Stimulated activated CD4-positive, alpha-beta T cell treated with anti-CD3 and anti-CD28 coated beads, Interleukin-15, amount 100 ng/mL, for 24 hours (primary cell): ENCODE measurements at regions not wholly inside any gene's neighbourhood (a gene's known extent, or its start where the extent isn't known, plus 50 kb on each side); places are given as distances from the start of the nearest gene placed in this dataset.
A peak's percentile ranks its signal among the peaks of the same experiment; 100 is the strongest.

ENCODE experiments used
- DNase-seq: peaks from one replicate; pipeline ENCODE4 v3.0.0-alpha.2; 2020

DNA sequence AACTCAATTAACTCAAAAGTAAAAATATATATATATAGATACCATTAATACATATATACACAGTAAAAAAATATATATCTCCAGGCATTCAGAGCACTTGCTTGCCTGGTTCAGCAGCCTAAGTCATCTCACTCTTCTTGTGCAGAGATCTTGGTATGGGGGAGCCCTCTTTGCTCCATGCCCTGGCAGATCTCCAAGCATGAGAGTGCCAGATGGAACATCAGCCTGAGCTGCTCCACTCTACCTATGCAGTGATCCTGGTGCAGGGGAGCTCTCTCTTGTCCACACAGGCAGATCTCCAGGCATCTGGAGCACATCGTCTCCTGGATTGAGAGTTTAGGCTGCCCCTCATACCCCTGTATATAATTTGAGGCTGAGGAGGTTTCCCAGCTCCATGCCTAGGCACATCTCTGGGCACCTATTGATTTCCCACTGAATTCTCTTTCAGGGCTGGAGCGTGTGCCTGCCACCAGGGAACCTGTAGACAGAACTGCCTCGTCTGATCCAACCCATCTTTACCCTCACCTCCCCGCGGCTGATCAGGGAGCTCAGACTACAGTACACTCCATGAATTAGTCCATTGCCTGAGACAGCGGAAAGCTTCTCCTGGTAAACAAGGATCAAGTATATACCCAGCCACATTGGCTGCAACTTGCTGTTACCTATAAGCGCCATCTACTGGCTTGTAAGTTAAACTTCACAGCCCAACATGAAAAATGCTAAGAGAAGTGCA, 342.4 kb upstream of the GRIA1 start:
- DNase-seq, result no peak

GRCh38 chr5:153148624-153148976, 341.9 kb upstream of the GRIA1 start:
- no peak for DNase-seq

DNA sequence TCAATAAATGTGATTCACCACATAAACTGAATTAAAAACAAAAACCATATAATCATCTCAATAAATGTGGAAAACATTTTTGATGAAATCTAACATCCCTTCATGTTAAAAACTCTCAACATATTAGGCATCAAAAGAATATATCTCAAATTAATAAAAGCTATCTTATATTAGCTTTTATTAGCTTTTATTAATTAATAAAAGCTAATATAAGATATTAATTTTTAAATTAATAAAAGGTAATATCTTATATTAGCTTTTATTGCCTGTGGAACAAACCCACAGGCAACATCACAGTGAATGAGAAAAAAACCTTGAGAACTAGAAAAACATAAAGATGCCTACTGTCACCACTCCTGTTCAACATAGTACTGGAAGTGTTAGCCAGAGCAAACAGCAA, 338.9 kb upstream of the GRIA1 start:
- no peak for DNase-seq

DNA sequence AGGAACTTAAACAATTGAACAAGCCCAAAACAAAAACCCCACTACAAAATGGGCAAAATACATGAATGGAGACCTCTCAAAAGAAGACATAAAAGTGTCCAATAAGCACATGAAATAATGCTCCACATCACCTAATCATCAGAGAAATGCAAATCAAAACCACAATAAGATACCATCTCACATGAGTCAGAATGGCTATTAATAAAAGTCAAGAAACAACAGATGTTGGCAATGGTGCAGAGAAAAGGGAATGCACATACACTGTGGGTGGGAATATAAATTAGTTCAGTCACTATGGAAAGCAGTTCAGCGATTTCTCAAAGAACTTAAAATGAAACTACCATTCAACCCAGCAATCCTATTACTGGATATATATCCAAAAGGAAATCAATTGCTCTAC, 337.4 kb upstream of the GRIA1 start:
- DNase-seq, result no peak

GRCh38 chr5:153157156-153157555, 333.3 kb upstream of the GRIA1 start:
- DNase-seq, result no peak

- DNase-seq, result no peak
Observed at GRCh38 chr5:153158608-153159007, 331.9 kb upstream of the GRIA1 start.

DNA sequence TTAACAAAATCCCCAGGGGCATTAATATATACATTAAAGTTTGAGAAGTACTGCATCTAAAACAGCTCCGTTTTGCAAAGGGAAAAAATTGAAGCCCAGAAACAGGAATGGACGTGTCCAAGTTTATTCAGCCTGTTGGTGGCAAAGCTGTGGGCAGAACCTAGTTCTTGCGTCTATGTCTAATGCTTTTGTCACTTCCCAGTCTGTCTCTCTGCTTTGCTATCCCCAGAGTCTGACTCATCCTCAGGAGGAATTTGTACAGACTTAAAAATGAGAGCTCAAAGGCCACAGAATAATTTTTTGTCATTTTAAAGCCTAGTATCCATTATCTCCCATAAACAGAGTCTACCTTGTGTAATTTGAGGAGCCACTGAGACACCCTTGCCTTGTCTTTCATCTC, 330.9 kb upstream of the GRIA1 start:
- no peak for DNase-seq

- DNase-seq, result no peak
Observed at GRCh38 chr5:153168241-153168640, 322.2 kb upstream of the GRIA1 start.

DNA sequence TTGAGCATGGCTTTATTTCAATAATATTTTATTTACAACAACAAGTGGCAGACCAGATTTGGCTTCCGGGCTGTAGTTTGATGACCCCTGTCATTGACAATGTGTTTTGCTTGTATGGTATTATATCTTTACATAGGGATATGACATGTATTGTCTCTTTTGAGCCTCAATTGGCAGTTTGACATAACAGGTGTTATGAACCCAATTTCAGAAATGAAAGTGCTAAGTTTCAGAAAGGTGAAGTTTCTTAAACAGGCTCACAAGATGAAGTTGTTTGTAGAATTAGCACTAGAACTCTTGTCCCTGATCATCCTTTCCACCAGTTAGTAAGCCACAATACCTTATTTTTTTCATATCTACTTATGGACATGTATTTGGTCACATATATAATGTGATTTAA, 303.0 kb upstream of the GRIA1 start:
- DNase-seq, result no peak

- DNase-seq, result no peak
Observed at GRCh38 chr5:153206361-153206760, 284.1 kb upstream of the GRIA1 start.

DNA sequence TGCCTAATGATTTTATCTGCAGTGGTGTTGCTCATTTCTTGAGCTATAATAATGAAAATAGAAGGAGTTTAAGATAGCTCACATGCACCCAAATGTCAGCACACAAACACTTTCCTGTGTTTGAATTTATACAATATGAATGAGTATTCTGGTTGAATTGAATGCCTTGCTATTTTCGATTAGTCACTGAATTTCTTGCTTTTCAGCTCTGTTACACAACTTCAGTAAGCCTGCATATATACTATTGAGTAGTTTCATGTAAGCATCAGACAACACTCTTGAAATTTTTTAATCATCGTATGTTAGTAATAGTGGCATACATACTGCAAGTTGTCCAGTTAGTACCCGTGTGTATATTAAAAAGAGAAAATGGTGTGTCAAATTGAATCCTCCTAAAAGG, 281.5 kb upstream of the GRIA1 start:
- DNase-seq, result no peak

GRCh38 chr5:153209687-153210086, 280.8 kb upstream of the GRIA1 start:
- DNase-seq, result no peak

- no peak for DNase-seq
Observed at GRCh38 chr5:153211076-153211475, 279.4 kb upstream of the GRIA1 start.

DNA sequence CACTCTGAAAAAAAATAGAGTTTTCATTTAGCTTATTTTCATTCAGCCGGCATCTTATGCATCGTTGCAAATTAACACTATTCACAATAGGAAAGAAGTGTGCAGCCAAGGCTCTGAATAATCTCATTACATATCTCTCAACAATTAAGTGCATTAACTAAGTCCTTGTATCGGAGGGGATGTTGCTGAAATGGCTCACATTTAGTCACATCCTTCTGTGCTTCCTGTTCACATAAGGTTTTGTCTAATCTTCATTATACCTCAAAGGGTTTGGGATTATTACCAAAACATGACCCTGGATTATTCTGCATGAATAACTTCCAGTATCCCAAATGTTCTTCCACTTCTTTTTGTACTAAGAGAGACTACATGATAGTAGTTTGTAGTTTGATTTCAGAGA, 278.0 kb upstream of the GRIA1 start:
- DNase-seq, result no peak

DNA sequence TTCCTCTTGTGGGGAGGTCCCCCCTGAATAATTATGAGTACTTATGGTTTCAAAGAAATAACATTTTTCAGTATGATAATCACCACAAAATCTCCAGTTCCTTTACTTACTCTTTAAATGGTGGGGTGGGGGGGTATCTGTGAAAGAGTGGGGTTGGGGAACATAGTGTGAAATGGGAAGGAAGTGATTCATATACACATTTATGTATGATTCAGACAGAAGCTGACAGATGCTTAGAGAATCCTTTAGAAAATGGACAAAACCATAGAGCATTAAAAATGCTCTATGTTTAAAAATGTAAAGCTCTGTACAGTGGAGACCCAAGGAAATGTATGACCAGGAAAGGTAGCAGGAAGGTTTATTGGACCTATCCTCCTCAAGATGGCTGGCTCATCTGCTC, 267.5 kb upstream of the GRIA1 start:
- DNase-seq, result no peak

GRCh38 chr5:153223376-153223775, 267.1 kb upstream of the GRIA1 start:
- no peak for DNase-seq

- DNase-seq, result no peak
Observed at GRCh38 chr5:153224651-153225050, 265.8 kb upstream of the GRIA1 start.

DNA sequence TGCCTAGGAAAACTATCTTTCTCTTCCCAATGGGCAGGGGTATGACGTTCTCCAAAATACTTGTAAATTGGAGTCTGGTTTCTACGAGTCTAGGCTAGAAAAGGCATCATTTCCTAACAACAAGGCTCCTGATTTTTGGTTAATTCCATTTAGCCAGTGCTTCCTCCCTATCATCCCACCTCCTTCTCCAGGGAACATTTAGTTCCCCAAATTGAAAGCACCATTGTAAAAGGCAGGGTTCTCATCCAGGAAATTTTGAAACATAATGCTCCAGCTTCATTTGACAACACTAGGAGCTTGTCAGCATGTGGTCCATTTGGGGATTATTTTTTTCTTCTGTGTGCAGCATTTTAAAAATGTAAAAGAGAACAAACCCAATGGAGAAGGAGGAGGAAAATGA, 256.5 kb upstream of the GRIA1 start:
- no peak for DNase-seq

GRCh38 chr5:153236319-153236718, 254.2 kb upstream of the GRIA1 start:
- DNase-seq, result no peak

- no peak for DNase-seq
Observed at GRCh38 chr5:153237671-153238332, 252.7 kb upstream of the GRIA1 start.

DNA sequence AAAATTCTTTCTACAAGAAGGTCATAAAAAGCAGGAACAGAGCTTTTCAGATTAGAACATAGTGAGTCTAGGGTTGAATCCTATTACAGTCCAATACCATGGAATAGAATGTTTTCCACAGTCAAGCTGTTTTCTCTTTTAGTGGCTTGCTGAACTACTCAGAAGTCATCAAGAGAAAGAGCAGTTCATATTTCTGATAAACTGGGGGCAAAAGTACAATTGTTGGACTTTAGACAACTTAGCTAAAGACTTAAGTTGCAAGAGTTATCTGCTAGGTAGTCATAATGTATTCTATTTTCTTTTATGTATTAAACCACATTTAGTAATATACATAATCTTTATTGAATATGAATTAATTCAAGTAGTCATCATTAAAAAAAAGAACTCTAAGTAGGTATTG, 233.1 kb upstream of the GRIA1 start:
- no peak for DNase-seq

DNA sequence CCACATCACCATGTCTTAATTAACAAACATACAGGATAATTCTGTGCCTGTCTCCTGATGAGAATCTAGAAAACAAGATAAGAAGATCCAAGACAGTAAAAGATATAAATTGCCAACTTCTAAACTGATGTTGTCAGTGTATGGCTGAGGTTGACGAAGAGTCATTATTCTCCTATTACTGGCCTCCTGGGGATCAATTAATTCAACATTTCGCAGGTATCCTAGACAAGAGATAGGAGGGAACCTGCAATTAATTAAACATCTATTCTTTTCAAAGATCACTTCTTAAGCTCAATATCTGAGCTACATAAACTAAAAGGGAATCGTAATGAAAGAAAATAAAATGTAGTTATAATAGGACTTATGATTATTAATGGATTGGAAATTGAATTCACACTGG, 232.0 kb upstream of the GRIA1 start:
- DNase-seq, result no peak

- DNase-seq, result no peak
Observed at GRCh38 chr5:153267506-153267905, 223.0 kb upstream of the GRIA1 start.

GRCh38 chr5:153275695-153276094, 214.8 kb upstream of the GRIA1 start:
- DNase-seq, result no peak

DNA sequence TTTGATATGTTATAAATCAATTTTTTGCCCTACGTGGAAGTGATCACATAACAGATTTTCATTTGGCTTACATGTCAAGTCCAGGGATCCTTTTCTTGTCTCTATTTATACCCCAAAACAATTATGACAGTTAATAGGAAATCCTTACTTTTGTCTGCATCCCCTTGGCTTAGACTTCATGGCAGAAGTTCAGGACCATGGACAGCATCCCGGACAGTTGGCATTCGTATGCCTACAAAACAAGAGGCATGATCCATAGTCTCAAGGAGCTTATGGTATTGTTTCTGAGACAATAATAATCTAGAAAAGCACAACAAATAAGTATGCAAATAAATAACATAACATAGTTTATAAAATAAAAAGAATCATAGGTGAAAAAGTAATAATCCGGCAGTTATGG, 214.3 kb upstream of the GRIA1 start:
- DNase-seq, result peak; percentile 11
